ENCODE measurements at regions not wholly inside any gene's neighbourhood (a gene's known extent, or its start where the extent isn't known, plus 50 kb on each side); places are given as distances from the start of the nearest gene placed in this dataset.

GRCh38 chr14:82379291-82379690, 845.6 kb upstream of the SEL1L start:
- no peak for TF ChIP-seq CTCF (IDR thresholded peaks at IDR 0.05)
- Mint-ChIP-seq H3K27ac (ENCODE audit: unreplicated experiment) (no peak overlapping the region), H3K36me3 (ENCODE audit: unreplicated experiment) (no peaks in the 10 kb centered on the region), H3K4me3 (ENCODE audit: unreplicated experiment) (no peak overlapping the region), H3K9me3 (ENCODE audit: unreplicated experiment) (peaks cover 32% of the 10 kb centered on the region), H3K27me3 (ENCODE audit: unreplicated experiment) (no peaks in the 10 kb centered on the region), H3K4me1 (ENCODE audit: unreplicated experiment) (no peaks in the 10 kb centered on the region)
- DNase-seq (ENCODE audit: extremely low spot score, unreplicated experiment): no peak

GRCh38 chr14:82385048-82385447, 851.4 kb upstream of the SEL1L start:
- no peak overlapping the region for H3K4me3 Mint-ChIP-seq (ENCODE audit: unreplicated experiment)
- peaks cover 46% of the 10 kb centered on the region for H3K9me3 Mint-ChIP-seq (ENCODE audit: unreplicated experiment)
- no peak overlapping the region for H3K27ac Mint-ChIP-seq (ENCODE audit: unreplicated experiment)
- no peaks in the 10 kb centered on the region for H3K36me3 Mint-ChIP-seq (ENCODE audit: unreplicated experiment)
- DNase-seq (ENCODE audit: extremely low spot score, unreplicated experiment): no peak
- TF ChIP-seq CTCF (IDR thresholded peaks at IDR 0.05): no peak
- H3K4me1 Mint-ChIP-seq (ENCODE audit: unreplicated experiment): no peaks in the 10 kb centered on the region
- no peaks in the 10 kb centered on the region for H3K27me3 Mint-ChIP-seq (ENCODE audit: unreplicated experiment)

GRCh38 chr14:82387699-82388098, 854.0 kb upstream of the SEL1L start:
- peaks cover 39% of the 10 kb centered on the region for H3K9me3 Mint-ChIP-seq (ENCODE audit: unreplicated experiment)
- H3K27me3 Mint-ChIP-seq (ENCODE audit: unreplicated experiment): no peaks in the 10 kb centered on the region
- H3K4me1 Mint-ChIP-seq (ENCODE audit: unreplicated experiment): no peaks in the 10 kb centered on the region
- no peak overlapping the region for H3K27ac Mint-ChIP-seq (ENCODE audit: unreplicated experiment)
- H3K4me3 Mint-ChIP-seq (ENCODE audit: unreplicated experiment): no peak overlapping the region
- no peaks in the 10 kb centered on the region for H3K36me3 Mint-ChIP-seq (ENCODE audit: unreplicated experiment)
- DNase-seq (ENCODE audit: extremely low spot score, unreplicated experiment): no peak
- TF ChIP-seq CTCF (IDR thresholded peaks at IDR 0.05): no peak

GRCh38 chr14:82388488-82388887, 854.8 kb upstream of the SEL1L start:
- no peak overlapping the region for H3K4me3 Mint-ChIP-seq (ENCODE audit: unreplicated experiment)
- no peaks in the 10 kb centered on the region for H3K27me3 Mint-ChIP-seq (ENCODE audit: unreplicated experiment)
- no peak overlapping the region for H3K27ac Mint-ChIP-seq (ENCODE audit: unreplicated experiment)
- no peak for DNase-seq (ENCODE audit: extremely low spot score, unreplicated experiment)
- H3K9me3 Mint-ChIP-seq (ENCODE audit: unreplicated experiment): peaks cover 34% of the 10 kb centered on the region
- no peaks in the 10 kb centered on the region for H3K36me3 Mint-ChIP-seq (ENCODE audit: unreplicated experiment)
- H3K4me1 Mint-ChIP-seq (ENCODE audit: unreplicated experiment): no peaks in the 10 kb centered on the region
- no peak for TF ChIP-seq CTCF (IDR thresholded peaks at IDR 0.05)

- no peaks in the 10 kb centered on the region for H3K36me3 Mint-ChIP-seq (ENCODE audit: unreplicated experiment)
- no peaks in the 10 kb centered on the region for H3K4me1 Mint-ChIP-seq (ENCODE audit: unreplicated experiment)
- no peak overlapping the region for H3K4me3 Mint-ChIP-seq (ENCODE audit: unreplicated experiment)
- no peak overlapping the region for H3K27ac Mint-ChIP-seq (ENCODE audit: unreplicated experiment)
- no peaks in the 10 kb centered on the region for H3K27me3 Mint-ChIP-seq (ENCODE audit: unreplicated experiment)
- no peak for TF ChIP-seq CTCF (IDR thresholded peaks at IDR 0.05)
- H3K9me3 Mint-ChIP-seq (ENCODE audit: unreplicated experiment): peaks cover 29% of the 10 kb centered on the region
- DNase-seq (ENCODE audit: extremely low spot score, unreplicated experiment): no peak
These were observed 856.9 kb upstream of the SEL1L start for GRCh38 chr14:82390586-82390985.

All from osteocyte (in vitro differentiated cells).